GM12872 (cell line): ENCODE measurements at regions not wholly inside any gene's neighbourhood (a gene's known extent, or its start where the extent isn't known, plus 50 kb on each side); places are given as distances from the start of the nearest gene placed in this dataset.

Source experiments
- CTCF ChIP-seq: IDR thresholded peaks from 3 replicates; pipeline ENCODE4 v1.5.1; 2011; ENCODE audit warnings: low read depth, mild to moderate bottlenecking, low read length, moderate library complexity; ENCODE audit not compliant: insufficient read depth

GRCh38 chr1:224052772-224053171, 61.1 kb upstream of the FBXO28 start:
- no peak for TF ChIP-seq CTCF

- TF ChIP-seq CTCF = no peak
Observed at GRCh38 chr1:224051086-224051406, 62.9 kb upstream of the FBXO28 start.

GRCh38 chr1:224047538-224047937, 66.4 kb upstream of the FBXO28 start:
- TF ChIP-seq CTCF = no peak

GRCh38 chr1:224045556-224045955, 68.4 kb upstream of the FBXO28 start:
- no peak for TF ChIP-seq CTCF

GRCh38 chr1:224044420-224044819, 69.5 kb upstream of the FBXO28 start:
- TF ChIP-seq CTCF = no peak

GRCh38 chr1:224042557-224043118, 71.3 kb upstream of the FBXO28 start:
- no peak for TF ChIP-seq CTCF

- no peak for TF ChIP-seq CTCF
Observed at GRCh38 chr1:224041032-224041431, 72.9 kb upstream of the FBXO28 start.

GRCh38 chr1:224014330-224014649, 99.6 kb upstream of the FBXO28 start:
- TF ChIP-seq CTCF = no peak
